HuH-7.5 (cell line): ENCODE measurements at regions not wholly inside any gene's neighbourhood (a gene's known extent, or its start where the extent isn't known, plus 50 kb on each side); places are given as distances from the start of the nearest gene placed in this dataset.

Experiments used
- DNase-seq: peaks from one replicate; pipeline ENCODE4 v3.0.0; 2011; ENCODE audit warnings: low spot score

DNA sequence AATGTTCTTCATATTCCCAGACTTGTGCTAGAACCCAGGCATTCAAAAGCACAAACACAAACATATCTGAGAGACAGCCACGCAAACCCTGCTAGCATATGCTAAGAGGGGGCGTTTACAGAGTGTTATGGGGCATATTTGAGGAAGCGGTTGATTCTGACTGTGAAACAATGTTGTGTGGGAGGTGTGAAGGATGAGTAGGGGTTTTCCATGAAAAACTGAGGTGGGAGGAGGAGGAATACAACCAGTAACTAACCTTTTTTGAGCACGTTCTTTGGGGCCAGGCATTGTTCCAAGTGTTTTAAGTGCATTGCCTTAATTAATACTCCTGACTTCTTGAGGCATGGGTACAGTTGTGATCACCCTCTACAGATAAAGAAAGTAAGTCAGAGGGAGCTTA is 499.5 kb downstream of the AACS start:
- DNase-seq, result no peak

DNA sequence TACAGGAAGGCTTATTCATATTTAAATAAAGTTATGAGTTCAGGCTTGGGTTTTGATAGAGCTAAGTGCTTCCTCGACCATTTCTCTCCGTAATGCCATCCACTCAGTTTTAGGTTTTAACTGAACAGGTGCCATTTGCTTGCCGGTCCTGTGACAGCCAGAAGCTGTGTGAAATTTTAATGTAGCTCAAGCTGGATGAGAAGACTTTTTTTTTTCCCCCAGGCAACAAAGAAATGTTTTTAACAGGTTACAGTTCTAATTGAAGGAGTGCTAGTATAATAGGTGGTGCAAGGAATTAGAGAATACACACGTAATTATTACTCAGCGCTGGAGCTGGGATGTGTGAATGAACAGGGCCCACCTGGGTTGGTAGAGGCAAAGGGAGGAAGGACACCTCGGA is 502.3 kb downstream of the AACS start:
- DNase-seq, result no peak

DNA sequence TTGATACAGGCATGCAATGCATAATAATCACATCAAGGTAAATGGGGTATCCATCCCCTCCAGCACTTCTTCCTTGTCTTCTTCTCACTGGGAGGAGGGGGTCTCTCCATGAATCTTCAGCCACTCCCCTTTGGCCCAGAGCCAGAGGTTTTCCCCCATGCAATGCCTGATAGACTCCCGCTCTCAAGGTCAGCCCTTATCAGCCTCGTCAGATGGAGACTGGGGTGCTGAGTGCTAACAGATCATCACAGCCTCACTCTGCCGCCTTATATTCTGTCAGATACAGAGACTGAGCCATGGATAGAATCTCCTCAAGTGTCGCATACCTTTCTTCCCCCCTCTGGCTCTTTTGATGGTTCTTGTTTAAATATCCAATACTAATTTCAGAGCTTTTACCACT is 503.1 kb downstream of the AACS start:
- no peak for DNase-seq

DNA sequence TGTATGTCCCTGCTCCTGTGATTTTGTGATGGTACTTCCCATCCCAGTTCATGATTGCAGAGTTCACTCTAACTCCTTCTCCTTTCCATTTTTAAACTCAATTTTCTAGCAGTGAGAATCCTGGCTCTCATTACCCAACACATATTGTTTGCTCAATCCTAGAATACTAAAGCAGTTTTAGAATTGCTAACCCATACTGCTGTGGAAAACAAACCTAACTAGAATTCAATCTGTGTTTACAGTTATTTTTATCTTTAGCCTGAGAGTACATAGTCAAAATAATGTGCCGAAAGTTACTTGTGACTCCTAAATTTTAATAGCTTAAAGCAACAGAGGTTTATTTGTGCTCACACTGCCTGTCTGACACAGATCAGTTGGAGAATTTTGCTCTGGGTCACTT is 508.0 kb downstream of the AACS start:
- DNase-seq, result no peak

DNA sequence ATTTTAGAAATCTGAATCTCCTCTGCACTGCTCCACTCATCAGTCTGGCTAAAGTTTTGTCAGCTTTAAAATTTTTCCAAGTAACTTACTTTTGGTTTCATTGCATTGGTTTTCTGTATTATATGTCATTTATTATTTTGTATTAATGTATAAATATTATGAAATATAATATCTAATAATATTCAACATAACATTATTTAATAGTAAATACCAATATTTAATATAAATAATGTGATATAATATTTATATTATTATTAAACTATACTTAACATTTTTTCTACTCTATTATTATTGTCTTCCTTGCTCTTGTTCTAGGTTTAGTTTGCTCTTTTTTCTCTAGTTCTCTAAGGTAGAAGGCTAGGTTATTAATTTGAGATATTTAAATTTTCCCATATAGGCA is 512.1 kb downstream of the AACS start:
- no peak for DNase-seq

DNA sequence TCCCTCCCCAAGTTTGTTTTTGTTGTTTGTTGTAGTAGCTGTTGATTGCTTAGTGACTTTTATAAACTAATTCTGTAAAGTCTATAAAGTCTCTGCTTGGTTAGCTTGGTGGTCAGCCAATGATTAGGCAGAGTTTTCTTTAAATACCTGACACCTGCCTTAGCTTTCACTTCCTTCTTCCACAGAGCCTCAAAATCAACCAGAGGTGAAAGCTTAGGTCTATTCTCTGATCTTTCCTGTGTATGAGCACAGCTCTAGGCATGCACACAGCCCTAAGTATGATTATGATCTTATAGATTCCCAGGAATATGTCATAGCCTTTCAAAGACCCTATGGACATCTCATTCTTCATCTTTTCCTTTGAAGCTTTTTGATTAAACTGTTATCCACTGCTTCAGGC is 514.7 kb downstream of the AACS start:
- no peak for DNase-seq

DNA sequence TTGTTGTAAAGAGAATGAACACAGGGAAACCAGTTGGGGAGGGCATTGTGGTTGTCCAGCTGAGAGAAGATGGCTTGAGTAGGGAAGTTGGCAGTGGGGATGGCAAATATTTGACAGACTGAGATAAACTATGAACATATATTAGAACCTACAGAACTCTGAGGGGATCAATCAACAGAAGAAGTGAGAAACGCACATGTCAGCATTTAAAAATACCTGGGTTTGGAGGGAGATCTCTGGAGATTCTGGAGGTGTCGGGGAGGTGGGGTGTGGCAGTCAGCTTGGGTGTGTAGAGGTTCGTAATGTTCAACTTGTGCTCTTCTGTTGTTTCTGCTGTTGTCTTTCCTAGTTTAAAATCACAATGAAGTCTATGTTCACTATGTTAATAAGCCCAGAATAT is 517.8 kb downstream of the AACS start:
- no peak for DNase-seq

DNA sequence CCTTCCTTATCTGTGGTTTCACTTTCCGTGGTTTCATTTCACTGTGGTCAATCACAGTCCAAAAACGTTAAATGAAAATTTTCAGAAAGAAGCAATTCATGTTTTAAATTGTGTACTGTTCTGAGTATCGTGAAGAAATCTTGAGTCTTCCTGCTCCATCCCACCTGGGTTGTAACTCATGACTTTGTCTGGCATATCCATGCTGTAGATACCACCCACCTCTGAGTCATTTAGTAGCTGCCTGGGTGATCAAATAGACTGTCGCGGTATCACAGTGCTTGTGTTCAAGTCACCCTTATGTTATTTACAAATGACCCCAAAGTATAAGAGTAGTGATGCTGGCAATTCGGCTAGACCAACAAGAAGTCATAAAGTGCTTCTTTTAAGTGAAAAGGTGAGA is 521.2 kb downstream of the AACS start:
- no peak for DNase-seq

DNA sequence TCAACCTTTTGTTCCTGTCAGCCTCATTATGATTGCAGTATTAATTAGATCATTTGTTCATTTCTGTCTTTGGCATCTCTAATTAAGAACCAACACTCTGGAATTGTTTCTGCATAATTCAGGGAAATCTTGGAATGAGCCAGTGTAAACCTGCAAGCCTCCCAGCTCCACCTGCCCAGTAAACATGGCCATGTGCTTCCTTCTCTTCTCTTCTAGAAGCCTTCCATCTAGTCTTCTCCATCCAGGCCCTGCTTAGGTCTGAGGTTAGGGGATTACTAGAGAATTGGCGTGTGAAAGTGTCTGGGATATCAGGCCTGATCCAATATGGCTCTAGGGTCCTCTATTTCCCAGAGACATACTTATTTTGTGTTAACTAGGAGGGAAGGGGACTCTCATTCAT is 528.0 kb downstream of the AACS start:
- DNase-seq, result no peak

DNA sequence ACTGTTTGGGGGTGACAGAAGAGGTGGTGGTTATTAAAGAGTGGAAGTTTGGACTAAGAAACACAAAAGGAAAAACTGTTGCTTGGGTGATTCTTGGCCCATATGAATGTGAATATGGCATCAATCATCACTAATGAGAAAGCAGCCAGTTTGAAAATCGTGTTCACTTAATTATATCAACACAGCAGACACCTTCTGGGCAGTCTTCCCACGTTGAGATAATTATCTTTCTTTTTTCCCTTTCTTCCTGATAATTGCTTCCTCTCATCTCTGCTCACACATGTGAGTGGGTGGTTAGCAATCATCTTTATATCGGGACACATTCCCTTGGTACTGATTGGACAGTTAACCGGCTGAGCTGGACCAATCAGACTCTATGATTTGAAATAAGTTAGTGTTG is 539.7 kb downstream of the AACS start:
- no peak for DNase-seq

DNA sequence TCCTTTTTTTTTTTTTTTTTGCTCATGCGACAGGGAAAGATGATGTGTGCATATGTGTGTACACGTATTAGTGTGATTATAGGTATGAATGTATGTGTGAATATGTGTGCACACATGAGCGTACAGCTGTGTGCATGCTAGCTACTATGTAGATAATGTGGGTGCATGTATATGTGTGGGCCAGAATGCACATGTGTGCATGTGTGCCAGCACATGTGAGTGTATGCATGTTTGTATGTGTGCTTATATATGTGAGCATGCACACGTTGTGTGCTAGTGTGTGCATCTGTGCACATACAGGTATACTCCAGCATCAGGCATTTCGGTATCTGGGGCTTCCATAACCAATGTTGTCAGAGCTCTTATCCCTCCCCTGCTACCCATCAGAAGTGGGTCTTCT is 541.1 kb downstream of the AACS start:
- no peak for DNase-seq

DNA sequence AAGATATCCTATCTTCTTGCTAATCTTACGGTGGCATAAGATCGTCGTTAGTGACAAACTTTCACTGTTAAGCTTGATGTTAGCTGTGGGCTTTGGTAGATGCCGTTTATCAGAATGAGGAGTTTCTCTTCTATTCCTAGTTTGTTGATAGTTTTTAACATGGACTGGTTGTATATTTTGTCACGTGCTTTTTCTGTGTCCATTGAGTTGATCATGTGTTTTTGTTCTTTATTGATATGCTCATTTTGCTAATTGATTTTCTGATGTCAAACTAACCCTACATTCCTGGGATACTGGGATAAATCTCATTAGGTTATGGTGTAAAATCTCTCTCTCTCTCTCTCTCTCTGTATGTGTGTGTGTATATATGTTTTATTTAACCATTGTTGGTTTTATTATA is 545.1 kb downstream of the AACS start:
- no peak for DNase-seq

DNA sequence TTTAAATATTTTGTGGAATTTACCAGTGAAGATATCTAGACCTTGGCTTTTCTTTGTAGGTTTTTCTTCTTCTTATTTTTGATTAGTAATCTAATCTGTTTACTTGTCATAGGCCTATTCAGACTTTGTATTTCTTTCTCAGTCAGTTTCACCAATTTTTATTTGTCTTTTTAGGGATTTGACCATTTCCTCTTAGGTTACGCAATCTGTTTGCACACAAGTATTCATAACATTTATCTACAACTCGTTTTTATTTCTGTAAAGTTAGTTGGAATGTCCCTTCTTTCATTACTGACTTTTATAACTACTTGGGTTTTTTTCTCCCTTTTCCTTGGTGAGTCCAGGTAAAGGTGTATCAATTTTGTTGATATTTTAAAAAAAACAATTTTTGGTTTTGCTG is 545.7 kb downstream of the AACS start:
- DNase-seq, result no peak

DNA sequence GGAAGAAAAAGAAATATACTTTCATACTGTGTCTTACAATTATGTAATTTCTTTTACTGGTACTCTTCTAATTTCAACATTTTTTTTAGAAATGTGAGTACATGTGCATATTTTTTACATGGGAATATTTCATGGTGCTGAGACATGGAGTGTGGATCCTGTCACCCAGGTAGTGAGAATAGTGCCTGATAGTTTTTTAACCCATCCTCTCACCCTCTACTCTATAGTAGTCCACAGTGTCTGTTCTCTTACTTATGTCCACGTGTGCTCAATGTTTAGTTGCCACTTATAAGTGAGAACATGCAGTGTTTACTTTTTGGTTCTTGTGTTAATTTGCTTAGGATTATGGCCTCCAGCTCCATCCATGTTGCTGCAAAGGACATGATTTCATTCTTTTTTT is 548.8 kb downstream of the AACS start:
- DNase-seq, result no peak

DNA sequence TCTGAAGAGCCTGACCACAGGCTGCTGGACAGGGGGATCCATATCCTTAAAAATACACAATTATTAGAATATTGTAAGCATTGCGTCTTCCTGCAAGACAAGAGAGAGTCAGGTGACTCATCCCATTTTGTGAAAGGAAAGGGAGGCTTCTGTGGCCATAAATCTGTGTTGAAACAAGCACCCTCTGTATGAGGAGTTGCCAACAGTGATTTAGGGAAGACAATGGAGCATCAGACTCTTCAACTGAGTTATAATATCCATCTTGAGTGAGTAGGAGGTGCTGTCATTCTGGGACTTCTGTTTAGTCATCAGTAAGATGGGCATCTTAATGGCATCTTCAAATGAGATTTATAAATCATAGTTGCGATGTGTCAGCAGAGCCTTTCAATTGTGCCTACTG is 554.5 kb downstream of the AACS start:
- no peak for DNase-seq

DNA sequence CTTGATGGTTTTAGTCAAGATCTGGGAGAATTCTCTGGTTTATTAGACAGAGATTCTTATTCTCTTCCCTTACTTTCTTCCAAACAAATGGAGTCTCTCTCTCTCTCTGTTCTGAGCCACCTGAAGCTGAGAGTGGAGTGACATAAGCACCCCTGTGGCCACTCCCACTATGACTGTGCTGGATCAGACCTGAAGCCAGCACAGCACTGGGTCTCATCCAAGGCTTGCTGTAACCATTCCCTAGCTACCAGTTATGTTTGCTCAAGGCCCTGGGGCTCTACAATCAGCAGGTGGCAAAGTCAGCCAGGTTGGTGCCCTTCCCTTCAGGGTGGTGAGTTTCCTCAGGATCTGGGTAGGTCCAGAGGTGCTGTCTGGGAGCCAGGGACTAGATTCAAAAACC is 568.5 kb downstream of the AACS start:
- DNase-seq, result no peak

DNA sequence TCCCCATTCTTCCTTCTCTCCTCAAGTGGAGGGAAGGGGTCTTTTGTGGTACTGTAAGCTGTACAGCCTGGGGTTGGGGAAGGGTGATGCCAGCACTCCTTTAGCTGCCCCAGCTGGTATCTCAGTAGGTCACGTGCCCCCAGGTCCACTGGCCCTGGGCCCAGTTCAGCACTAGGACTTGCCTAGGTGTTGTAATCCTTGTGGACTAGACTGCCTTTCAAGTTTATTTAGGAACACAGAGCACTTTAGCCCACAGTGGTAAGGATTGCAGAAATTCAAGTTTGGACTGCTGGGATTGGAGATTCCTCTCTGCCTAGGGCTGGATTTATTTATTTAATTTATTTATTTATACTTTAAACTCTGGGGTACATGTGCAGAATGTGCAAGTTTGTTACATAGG is 569.6 kb downstream of the AACS start:
- no peak for DNase-seq

DNA sequence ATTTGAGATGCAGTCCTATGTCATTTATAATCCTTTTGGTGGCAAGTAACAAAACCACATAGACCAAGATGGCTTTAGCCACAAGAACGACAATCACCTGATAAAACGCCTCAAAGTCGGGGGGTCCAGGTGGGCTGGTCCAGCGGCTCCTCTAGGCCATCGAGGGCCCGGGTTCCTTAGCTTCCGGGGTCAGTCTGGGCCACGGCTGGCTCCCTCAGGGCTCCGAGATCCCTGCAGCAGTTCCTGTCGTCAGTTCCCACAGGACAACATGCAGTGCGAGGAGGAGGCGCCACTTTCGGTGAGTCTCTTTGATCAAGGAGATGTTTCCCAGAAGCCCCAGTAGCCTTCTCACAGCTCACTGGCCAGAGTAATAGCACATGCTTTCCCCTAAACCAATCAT is 574.6 kb downstream of the AACS start:
- DNase-seq, result no peak

DNA sequence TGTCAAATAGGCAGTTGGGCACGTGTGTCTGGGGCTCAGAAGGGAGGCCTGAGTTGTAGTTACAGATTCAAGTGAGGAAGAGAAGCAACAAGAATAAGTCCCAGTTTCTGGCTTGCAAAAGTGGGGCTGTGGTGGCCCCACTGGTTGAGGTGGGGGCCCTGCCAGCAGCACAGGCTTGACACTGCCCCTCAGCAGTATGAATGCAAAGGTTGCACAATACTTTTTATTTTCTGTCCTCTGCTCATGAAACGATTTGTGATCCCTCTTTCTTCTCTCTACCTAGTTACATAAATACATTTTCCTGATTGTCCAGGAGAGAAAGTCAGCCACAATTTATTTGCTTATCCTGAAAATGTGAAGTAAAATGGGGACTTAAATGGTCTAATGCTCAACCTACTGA is 577.8 kb downstream of the AACS start:
- no peak for DNase-seq

DNA sequence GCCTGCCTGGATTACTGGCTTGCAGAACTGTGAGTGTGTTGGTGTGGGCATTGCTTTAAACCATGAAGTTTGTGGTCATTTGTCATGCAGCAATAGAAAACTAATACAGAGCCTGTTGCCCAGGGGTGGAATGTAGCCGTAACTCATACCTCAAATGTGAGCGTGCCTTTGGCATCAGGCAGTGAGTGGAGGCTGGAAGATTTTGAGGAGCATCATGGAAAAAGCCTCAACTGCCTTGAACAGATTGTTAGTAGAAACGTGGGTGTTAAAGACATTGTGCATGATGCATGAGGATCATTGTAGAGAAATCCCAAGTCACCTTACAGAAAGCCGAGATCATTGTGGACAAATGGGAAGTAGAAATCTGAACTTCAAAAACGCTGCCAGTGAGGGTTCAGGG is 580.5 kb downstream of the AACS start:
- DNase-seq, result no peak

DNA sequence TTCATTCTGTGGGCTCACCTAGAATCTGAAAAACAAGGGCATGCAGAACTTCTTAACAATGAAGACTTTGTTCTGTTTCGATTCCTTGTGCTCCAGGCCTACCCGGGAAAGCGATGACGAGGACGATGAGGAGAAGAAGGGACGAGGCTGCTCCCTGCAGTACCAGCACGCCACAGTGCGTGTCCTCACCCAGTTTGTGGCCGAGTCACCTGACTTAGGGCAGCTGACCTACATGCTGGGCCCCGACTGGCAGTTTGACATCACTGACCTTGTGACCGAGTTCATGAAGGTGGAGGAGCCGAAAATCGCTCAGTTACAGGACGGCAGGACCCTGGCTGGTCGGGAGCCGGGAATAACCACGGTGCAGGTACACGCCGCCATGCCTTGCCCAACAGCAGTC is 585.4 kb downstream of the AACS start:
- no peak for DNase-seq

DNA sequence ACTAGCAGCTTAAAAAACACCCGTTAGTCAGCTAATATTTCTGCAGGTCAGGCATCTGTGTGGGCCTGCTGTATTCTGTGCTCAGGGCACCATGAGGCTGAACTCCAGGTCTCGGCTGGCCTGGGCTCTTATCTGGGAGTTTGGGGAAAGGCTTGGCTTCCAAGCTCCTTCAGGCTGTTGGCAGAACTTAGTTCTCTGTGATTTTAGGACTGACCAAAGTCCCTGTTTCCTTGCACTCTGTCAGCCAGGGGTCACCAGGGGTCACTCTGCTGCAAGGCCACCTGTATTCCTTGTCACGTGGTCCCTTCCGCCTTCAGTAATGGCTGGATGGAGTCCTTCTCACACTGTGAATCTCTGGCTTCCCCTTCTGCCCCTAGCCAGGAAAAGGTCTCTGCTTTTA is 586.4 kb downstream of the AACS start:
- no peak for DNase-seq

DNA sequence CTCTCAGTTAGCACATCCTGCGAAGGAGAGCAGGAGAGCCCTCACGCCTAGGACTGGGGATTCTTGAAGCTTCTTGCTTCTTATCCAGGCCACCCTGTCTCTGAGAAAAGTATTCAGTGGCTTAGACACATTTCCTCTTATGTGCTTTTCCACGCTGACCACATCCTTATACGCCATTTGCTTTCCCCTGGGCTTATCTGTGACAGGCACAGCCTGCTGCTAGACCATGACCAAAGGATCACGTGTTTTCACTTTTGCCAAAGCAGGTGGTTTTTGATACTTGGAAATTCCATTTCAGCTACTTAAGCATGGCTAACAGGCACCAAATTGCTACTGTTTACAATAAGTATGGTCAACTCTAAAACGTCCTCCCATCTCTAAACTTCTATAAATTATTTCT is 587.4 kb downstream of the AACS start:
- DNase-seq, result no peak

DNA sequence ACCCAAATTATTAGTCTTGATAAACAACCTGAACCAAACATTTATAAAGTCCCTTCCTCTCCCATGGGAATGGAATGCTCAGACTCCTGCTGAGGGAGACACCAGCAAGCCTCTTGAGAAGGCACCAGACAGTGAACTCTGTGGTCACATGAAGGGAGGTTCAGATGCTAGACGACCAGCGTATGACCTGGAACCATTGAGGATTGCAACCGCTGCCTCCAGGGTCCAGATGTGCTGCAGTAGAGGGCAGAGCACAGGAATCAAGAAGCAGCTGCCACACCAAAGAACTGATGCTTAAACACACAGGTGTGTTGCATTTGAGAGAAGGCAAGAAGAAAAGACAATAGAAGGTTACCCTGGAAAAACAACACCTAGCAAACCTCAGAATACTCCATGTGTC is 592.4 kb downstream of the AACS start:
- DNase-seq, result no peak

DNA sequence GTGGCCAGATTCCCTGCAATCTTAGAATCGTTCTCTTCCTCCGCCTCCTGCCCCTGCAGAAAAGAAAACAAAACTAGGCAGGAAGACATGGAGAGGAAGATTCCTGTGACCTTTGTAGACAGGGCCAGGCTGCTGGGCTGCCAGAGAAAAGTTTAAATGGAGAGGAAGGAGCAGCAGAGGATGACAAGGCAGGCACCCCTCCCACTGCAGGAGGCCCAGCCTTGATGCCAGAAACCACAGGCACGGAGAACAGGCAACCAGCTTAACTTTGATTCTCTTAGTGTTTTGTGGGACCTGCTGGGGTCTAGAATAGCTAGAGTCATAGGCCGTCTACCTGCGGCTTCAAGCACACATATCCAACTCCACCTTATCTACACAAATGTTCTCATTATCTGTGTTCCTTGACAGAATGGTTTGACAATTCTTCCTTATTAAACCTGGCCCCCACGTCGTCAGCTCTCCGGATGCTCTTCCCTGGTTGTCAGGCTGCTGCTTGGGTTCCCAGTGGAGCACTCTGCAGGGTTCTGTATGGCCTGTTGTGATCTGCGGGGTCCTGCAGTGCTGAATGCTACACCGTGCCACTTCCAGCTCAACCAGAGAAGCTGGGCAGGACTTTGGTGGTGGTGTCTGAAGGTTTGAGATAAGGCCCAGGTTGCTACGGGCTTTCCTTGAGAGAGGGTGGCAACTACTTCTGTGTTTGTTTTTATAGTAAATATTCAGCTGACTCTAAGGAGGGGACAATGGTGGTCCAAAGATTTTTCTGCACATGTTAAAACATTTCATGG is 609.5 kb downstream of the AACS start:
- DNase-seq, result no peak
